ENCODE measurements at regions not wholly inside any gene's neighbourhood (a gene's known extent, or its start where the extent isn't known, plus 50 kb on each side); places are given as distances from the start of the nearest gene placed in this dataset.

DNA sequence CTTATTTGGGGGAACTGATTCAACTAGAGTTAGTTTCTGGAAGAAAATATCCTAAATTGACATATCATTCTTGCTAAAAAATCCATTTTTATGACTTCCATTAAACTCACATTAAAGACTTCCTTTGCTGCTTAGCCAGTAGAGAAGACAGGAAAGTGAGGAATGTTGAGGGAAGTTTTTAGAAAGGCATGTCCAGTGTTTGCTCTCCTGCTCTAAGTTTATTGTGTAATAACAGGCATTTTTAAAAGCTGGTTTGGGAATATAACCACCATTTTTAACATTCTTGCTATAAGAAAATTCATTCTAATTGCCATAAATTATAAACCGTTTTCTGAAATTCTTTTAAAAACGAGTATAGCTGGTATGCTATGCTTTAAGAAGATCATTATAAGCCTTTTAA lies 428.0 kb downstream of the RAP2B start:
- TF ChIP-seq POLR2A (IDR thresholded peaks at IDR 0.05; ENCODE audit: low read length) (no peak), GATA1 (IDR thresholded peaks at IDR 0.05; ENCODE audit: low read depth, low read length) (no peak)
